ENCODE measurements at regions not wholly inside any gene's neighbourhood (a gene's known extent, or its start where the extent isn't known, plus 50 kb on each side); places are given as distances from the start of the nearest gene placed in this dataset.
"Not testable (repeated sequence)": the region's sequence is repeated elsewhere in the genome, so short reads cannot be mapped to it uniquely, and the experiment has no call there.

DNA sequence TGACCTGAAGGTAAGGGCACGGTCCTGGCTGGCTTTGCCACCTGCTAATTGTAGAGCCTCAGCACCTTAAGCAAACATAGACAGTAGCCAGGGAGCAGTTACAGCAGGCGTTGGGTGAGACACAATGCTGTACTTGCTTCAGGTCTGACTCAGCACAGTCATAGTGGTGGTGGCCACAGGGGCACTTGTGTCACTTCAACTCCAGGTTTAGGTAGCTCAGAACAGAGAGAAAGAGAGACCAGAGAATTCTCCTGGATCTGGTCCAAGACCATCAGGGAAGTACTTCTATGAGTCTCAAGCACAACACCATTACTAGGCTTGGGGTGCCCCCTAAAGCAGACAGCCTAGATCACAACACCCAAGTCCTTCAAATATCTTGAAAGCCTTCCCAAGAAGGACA, 204.4 kb downstream of the OTOL1 start:
- TF ChIP-seq, protein P1, sequence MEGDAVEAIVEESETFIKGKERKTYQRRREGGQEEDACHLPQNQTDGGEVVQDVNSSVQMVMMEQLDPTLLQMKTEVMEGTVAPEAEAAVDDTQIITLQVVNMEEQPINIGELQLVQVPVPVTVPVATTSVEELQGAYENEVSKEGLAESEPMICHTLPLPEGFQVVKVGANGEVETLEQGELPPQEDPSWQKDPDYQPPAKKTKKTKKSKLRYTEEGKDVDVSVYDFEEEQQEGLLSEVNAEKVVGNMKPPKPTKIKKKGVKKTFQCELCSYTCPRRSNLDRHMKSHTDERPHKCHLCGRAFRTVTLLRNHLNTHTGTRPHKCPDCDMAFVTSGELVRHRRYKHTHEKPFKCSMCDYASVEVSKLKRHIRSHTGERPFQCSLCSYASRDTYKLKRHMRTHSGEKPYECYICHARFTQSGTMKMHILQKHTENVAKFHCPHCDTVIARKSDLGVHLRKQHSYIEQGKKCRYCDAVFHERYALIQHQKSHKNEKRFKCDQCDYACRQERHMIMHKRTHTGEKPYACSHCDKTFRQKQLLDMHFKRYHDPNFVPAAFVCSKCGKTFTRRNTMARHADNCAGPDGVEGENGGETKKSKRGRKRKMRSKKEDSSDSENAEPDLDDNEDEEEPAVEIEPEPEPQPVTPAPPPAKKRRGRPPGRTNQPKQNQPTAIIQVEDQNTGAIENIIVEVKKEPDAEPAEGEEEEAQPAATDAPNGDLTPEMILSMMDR (IDR thresholded peaks at IDR 0.05; ENCODE audit: insufficient read depth, low read length): no peak
- no peak for DNase-seq (ENCODE audit: low read depth)
- H3K4me3 ChIP-seq (ENCODE audit: low read depth, low read length): no peak overlapping the region

DNA sequence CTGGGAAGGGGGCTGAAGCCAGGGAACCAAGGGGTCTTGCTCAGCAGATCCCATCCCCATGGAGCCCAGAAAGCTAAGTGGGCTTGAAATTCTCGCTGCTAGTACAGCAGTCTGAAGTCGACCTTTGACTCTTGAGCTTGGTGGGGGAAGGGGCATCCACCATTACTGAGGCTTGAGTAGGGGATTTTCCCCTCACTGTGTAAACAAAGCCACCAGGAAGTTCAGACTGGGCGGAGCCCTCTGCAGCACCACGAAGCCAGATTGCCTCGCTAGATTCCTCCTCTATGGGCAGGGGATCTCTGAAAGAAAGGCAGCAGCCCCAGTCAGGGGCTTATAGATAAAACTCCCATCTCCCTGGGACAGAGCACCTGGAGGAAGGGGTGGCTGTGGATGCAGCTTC, 210.6 kb downstream of the OTOL1 start:
- not testable (repeated sequence) for H3K4me3 ChIP-seq (ENCODE audit: low read depth, low read length); DNase-seq (ENCODE audit: low read depth)

DNA sequence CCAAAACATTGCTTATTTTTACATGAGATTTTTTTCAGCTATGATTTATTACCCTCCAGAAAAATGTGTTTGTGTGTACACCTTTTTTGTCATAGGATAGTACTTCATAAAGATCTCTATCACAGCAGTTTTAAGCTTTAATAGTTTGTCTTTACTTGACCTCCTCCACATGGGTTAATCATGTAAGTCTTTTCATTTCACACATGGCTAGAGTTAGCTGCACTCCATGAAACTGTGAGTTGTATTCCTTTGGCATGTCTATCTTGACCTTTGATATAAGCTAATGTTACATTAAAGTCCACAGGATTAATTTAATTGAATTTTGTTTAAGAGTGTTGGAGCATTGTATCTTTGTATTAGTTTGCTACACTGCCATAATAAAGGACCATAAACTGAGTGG, 217.1 kb downstream of the OTOL1 start:
- TF ChIP-seq, protein P1 (IDR thresholded peaks at IDR 0.05; ENCODE audit: insufficient read depth, low read length): no peak
- DNase-seq (ENCODE audit: low read depth): no peak
- H3K4me3 ChIP-seq (ENCODE audit: low read depth, low read length): no peak overlapping the region

DNA sequence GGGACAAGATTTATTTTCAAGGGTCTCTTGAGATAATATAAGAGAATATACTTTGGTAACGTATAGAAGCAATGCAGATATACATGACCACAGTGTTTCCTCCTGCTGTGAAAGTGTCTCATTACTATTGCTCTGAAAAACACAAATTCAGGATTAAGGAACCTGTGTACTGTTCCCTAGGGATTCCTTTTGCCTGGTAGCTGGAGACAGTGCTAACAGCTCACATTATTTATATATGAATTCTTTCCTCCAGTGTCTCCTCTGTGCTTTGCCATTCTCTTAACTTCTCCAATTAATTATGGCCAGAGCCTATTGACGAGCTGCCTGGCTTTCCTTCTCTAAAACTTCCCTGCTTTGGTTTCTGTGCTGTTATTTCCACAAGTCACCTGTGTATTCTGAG, 235.4 kb downstream of the OTOL1 start:
- no peak overlapping the region for H3K4me3 ChIP-seq (ENCODE audit: low read depth, low read length)
- DNase-seq (ENCODE audit: low read depth): no peak
- TF ChIP-seq, protein P1 (IDR thresholded peaks at IDR 0.05; ENCODE audit: insufficient read depth, low read length): no peak

DNA sequence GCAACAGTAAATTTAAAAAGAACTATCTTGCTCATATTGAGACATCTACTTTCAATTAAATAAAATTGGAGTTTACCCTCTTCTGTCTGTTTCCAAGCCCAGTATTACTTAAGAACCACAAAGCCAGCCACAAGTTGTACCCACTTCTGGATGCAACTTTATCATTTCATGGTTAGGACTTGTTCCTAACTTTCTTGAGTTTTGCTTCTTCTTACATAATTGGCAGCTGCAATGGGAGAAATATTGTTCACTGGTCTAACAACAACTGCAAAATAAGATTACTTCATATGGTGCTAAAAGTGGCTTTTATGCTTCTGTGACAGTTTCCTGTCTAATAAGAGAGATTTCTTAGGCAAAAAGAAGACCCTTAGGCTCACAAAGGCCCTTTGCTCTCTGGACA, 240.6 kb downstream of the OTOL1 start:
- TF ChIP-seq, protein P1 (IDR thresholded peaks at IDR 0.05; ENCODE audit: insufficient read depth, low read length): no peak

DNA sequence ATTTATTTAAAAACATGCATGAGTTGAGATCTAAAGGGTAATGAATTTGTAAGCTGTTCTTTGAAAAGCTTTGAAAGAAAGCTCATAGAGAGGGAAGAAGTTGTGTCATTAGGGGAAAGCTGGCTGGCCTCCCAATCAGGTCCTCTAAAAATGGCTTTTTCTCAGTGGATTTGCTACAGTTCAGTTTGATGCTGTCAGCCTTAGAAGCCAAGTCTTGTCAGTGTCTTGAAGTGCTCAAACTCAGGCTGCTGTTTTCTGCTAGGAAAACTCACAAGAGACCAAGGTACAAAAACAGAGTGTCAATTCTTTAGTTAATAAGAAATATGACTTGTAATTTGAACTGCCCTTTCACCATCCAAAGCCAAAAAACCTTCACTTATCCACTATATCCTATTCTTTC, 243.8 kb downstream of the OTOL1 start:
- DNase-seq (ENCODE audit: low read depth): no peak
- H3K4me3 ChIP-seq (ENCODE audit: low read depth, low read length): no peak overlapping the region
- TF ChIP-seq, protein P1 (IDR thresholded peaks at IDR 0.05; ENCODE audit: insufficient read depth, low read length): no peak

More for the DNA sequence above, 240.6 kb downstream of the OTOL1 start:
- no peak overlapping the region for H3K4me3 ChIP-seq (ENCODE audit: low read depth, low read length)
- DNase-seq (ENCODE audit: low read depth): no peak

DNA sequence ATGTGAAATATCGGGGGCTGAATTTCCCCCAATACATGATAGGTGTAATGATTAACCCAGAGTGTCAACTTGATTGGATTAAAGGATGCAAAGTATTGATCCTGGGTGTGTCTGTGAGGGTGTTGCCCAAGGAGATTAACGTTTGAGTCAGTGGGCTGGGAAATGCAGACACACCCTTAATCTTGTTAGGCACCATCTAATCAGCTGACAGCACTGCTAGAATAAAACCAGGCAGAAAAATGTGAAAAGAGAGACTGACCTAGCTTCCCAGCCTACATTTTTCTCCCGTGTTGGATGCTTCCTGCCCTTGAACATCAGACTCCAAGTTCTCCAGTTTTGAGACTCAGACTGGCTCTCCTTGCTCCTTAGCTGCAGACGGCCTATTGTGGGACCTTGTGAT, 247.8 kb downstream of the OTOL1 start:
- TF ChIP-seq, protein P1 (IDR thresholded peaks at IDR 0.05; ENCODE audit: insufficient read depth, low read length): no peak
- no peak overlapping the region for H3K4me3 ChIP-seq (ENCODE audit: low read depth, low read length)
- DNase-seq (ENCODE audit: low read depth): no peak

Measured in fibroblast of the aortic adventitia (primary cell).